Retina (tissue), 1 donor: ENCODE measurements at regions not wholly inside any gene's neighbourhood (a gene's known extent, or its start where the extent isn't known, plus 50 kb on each side); places are given as distances from the start of the nearest gene placed in this dataset.
"Not testable (repeated sequence)": the region's sequence is repeated elsewhere in the genome, so short reads cannot be mapped to it uniquely, and the experiment has no call there.

ENCODE experiments used
- DNase-seq: peaks from one replicate; pipeline ENCODE4 v3.0.0-alpha.2; 2016

GRCh38 chr3:104297617-104298016, 1069.1 kb upstream of the ALCAM start:
- no peak for DNase-seq

GRCh38 chr3:104298662-104299061, 1068.0 kb upstream of the ALCAM start:
- no peak for DNase-seq

- no peak for DNase-seq
Observed at GRCh38 chr3:104316118-104316517, 1050.6 kb upstream of the ALCAM start.

GRCh38 chr3:104323226-104323625, 1043.5 kb upstream of the ALCAM start:
- no peak for DNase-seq

- DNase-seq: no peak
Observed at GRCh38 chr3:104347291-104347690, 1019.4 kb upstream of the ALCAM start.

- DNase-seq: no peak
Observed at GRCh38 chr3:104349836-104350235, 1016.9 kb upstream of the ALCAM start.

- DNase-seq: no peak
Observed at GRCh38 chr3:104353951-104354350, 1012.8 kb upstream of the ALCAM start.

- no peak for DNase-seq
Observed at GRCh38 chr3:104359546-104359945, 1007.2 kb upstream of the ALCAM start.

GRCh38 chr3:104360038-104360437, 1006.7 kb upstream of the ALCAM start:
- no peak for DNase-seq

GRCh38 chr3:104361748-104362147, 1005.0 kb upstream of the ALCAM start:
- DNase-seq: not testable (repeated sequence)

- DNase-seq: no peak
Observed at GRCh38 chr3:104362319-104362718, 1004.4 kb upstream of the ALCAM start.

- no peak for DNase-seq
Observed at GRCh38 chr3:104367000-104367399, 999.7 kb upstream of the ALCAM start.

GRCh38 chr3:104368760-104369159, 997.9 kb upstream of the ALCAM start:
- DNase-seq: no peak

- no peak for DNase-seq
Observed at GRCh38 chr3:104385421-104385820, 981.3 kb upstream of the ALCAM start.

GRCh38 chr3:104388619-104389018, 978.1 kb upstream of the ALCAM start:
- DNase-seq: no peak

- DNase-seq: no peak
Observed at GRCh38 chr3:104392327-104392726, 974.4 kb upstream of the ALCAM start.

GRCh38 chr3:104396974-104397669, 969.6 kb upstream of the ALCAM start:
- DNase-seq: no peak

- no peak for DNase-seq
Observed at GRCh38 chr3:104397713-104398112, 969.0 kb upstream of the ALCAM start.

- DNase-seq: no peak
Observed at GRCh38 chr3:104402902-104403301, 963.8 kb upstream of the ALCAM start.

- peak; percentile 42 for DNase-seq
Observed at GRCh38 chr3:104411757-104412156, 955.0 kb upstream of the ALCAM start.

- DNase-seq: no peak
Observed at GRCh38 chr3:104412608-104413580, 953.8 kb upstream of the ALCAM start.

GRCh38 chr3:104428337-104428925, 938.3 kb upstream of the ALCAM start:
- DNase-seq: no peak

GRCh38 chr3:104429727-104430126, 937.0 kb upstream of the ALCAM start:
- no peak for DNase-seq

GRCh38 chr3:104436506-104436905, 930.2 kb upstream of the ALCAM start:
- no peak for DNase-seq
